AG08396 (cell line): ENCODE measurements at regions not wholly inside any gene's neighbourhood (a gene's known extent, or its start where the extent isn't known, plus 50 kb on each side); places are given as distances from the start of the nearest gene placed in this dataset.
"Not testable (repeated sequence)": the region's sequence is repeated elsewhere in the genome, so short reads cannot be mapped to it uniquely, and the experiment has no call there.

Experiments
- DNase-seq: peaks from one replicate; pipeline ENCODE4 v3.0.0; 2012; ENCODE audit warnings: low spot score, mixed read lengths

- no peak for DNase-seq
Observed at GRCh38 chr5:125085797-125086505, 339.5 kb upstream of the ZNF608 start.

DNA sequence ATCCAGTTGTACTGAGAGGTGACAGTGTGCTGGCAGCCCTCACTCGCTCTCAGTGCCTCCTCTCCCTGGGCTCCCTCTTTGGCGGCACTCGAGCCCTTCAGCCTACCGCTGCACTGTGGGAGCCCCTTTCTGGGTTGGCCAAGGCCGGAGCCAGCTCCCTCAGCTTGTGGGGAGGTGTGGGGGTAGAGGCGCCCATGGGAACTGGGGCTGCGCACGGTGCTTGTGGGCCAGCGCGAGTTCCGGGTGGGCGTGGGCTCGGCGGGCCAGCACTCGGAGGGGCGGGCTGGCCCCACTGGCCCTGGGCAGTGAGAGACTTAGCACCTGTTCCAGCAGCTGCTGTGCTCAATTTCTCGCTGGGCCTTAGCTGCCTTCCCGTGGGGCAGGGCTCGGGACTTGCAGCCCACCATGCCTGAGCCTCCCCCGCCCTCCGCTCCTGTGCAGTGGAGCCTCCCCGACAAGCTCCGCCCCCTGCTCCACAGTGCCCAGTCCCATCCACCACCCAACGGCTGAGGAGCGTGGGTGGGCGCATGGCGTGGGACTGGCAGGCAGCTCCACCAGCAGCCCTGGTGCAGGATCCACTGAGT, 342.2 kb upstream of the ZNF608 start:
- DNase-seq = no peak

GRCh38 chr5:125092138-125092537, 345.7 kb upstream of the ZNF608 start:
- DNase-seq = not testable (repeated sequence)

DNA sequence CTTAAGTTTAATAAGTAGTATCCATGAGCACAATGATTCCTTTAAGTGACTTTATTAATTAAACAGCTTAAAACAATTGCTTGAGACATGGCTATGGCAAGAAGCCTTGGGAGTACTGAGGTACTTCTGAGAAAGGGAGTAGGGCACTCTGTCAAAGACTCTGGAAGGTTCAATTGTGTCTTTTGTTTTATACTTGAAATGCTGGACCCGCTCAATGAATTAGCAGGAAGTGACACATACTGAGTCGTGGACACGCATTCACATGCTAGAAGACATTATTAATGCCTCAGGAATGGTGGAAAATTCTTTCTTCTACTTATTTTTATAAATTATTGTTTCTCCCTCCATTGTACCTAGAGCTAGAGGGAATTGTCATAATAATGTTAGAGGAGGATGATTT, 347.3 kb upstream of the ZNF608 start:
- peak; percentile 82 for DNase-seq

DNA sequence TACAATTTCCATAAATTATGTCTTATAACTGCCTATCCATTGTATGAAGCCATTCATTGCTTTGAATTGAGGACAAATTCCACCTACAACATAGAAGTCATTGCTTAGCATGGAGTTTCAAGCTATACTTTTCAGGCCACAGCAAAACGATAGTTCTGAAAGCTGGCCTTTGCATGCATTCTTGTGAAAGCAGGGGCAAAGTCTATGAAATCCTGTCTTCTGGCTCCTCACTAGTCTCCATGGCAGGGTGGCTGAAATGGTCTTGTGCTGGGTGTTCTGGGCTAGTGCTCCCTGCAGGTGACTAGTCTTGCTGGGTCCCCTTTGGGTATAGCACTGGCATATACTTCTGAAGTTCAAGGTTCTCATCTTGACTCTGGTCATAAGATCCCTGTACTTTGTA, 353.9 kb upstream of the ZNF608 start:
- no peak for DNase-seq

DNA sequence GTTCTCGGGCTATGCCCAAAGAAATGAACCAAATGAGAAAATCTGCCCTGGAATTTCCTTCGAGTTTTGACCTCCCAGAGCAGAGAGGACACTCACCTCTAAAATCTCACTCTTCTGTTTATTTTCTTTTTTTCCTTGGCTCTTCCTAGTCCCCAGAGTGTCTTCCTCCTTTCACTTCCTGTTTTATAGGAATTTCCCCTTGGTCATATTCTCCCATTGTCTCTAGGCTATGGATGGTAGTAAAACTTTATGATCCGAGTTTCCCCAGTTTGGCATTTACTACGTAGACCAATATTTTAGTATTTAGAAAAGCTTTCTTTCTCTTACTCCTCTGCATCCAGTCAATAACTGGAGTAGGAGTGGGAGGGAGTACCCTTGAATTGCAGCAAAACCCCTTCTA, 354.5 kb upstream of the ZNF608 start:
- no peak for DNase-seq

GRCh38 chr5:125103459-125103858, 357.0 kb upstream of the ZNF608 start:
- DNase-seq = no peak

DNA sequence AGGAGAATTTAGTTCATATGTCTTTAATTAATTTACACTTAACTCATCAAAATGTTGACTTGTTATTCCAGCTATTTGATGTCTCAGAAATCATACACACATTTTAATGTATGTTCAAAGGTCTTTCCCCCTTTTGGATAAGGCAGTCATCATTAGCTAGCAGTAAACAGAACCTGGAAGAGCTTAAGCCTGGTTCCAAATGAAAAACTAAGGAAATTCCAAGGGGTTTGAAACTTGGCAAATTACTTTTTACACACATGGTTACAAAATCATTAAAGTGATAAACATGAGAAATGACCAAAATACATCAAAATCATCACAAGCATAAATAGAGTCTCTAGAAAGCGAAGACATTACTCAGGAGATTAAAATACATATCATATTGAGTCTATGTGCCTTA, 359.8 kb upstream of the ZNF608 start:
- no peak for DNase-seq

- no peak for DNase-seq
Observed at GRCh38 chr5:125106881-125107280, 360.4 kb upstream of the ZNF608 start.

- no peak for DNase-seq
Observed at GRCh38 chr5:125109293-125109692, 362.9 kb upstream of the ZNF608 start.

- no peak for DNase-seq
Observed at GRCh38 chr5:125109816-125110215, 363.4 kb upstream of the ZNF608 start.

GRCh38 chr5:125112196-125112595, 365.8 kb upstream of the ZNF608 start:
- no peak for DNase-seq

GRCh38 chr5:125113328-125113727, 366.9 kb upstream of the ZNF608 start:
- no peak for DNase-seq

GRCh38 chr5:125115195-125115525, 368.7 kb upstream of the ZNF608 start:
- DNase-seq = no peak

GRCh38 chr5:125117566-125117965, 371.1 kb upstream of the ZNF608 start:
- DNase-seq = peak; percentile 3

- DNase-seq = no peak
Observed at GRCh38 chr5:125120012-125120411, 373.6 kb upstream of the ZNF608 start.

DNA sequence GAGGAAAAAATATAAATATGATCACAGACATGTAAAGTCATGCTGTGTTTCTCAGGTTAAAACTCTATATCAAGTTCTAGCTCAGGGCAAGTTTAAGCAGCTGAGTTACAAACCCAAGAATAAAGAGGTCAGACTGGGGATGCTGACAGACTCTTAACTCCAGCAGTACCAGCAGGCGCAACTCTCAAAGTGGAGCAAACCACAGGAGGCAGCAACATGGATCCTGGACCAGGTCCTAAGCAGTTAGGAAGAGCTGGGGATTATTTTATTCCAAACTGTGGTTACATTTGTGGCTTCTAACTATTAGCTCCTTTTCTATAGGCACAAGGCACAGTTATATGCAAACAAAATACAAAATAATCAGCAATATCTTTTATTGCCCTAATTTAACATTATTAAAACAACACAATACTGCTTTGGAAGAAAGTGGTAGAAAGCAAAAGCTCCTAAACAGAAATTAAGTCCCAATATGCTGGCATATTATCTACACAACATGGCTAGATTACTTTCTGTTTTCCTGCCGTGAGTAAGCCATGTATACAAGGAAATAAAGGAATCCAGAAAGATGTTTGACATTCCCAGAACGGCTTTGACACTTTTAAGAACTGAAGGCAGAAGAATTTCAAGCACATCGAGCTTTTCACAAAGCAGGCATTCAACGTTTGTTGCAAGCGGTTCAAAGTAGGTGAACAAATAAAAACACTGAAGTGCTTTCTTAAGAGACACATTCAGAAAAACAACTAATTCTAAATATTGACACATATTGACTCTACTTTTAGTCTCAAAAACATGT, 378.8 kb upstream of the ZNF608 start:
- no peak for DNase-seq

- DNase-seq = no peak
Observed at GRCh38 chr5:125126050-125126449, 379.6 kb upstream of the ZNF608 start.

DNA sequence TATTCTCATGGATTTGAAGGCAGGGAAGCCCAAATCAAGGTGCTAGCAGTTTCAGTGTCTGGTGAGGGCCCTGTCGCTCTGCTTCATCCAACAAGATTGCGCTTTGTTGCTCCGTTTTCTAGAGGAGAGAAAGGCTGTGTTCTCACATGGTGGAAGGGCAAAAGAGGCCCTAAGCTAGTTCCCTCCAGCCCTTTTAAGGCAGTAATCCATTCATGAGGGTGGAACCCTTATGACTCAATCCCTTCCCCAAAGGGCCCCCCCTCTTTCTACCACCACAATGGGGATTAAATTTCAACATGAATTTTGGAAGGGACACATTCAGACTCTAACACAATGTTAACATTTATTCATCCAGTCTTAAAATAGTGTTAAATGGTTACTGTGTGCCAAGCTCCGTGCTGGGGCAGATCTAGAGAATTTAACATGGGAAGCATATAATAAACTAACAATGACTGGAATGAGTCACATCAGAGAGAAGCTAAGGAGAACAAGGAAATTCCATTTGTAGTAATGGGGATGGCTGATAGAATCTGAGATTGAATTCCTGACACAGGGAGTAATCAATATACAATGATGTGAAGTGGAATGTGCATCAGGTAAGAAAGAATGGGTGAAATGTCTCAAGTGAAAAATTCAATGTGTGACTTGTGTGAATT, 382.8 kb upstream of the ZNF608 start:
- DNase-seq = no peak

GRCh38 chr5:125130591-125130990, 384.2 kb upstream of the ZNF608 start:
- no peak for DNase-seq

GRCh38 chr5:125134216-125135081, 388.0 kb upstream of the ZNF608 start:
- peak; percentile 31 for DNase-seq

DNA sequence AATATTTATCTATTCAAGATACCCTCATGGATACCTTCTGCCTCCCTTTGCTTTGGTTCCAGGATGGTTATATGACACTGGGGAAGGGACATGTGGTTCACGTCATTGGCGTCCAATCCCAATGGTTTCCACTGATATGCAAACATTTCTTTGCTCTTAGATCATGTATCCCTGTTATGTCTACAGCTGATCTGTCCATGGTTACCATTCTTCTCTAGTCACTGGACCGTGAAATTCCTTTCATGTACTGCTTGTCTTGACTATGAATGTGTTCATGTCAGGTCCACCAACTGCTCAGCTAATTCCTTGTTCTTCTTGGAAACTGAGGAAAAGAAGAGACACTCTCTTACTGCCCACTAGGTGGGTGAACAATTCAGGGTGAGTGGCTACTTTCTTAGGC, 391.1 kb upstream of the ZNF608 start:
- no peak for DNase-seq
